GM23338 (cell line): ENCODE measurements at regions not wholly inside any gene's neighbourhood (a gene's known extent, or its start where the extent isn't known, plus 50 kb on each side); places are given as distances from the start of the nearest gene placed in this dataset.

ENCODE experiments used
- ATAC-seq: fragments of 200-7000 bp; cut with Tn5 transposase; 3 replicates; pipeline ENCODE4 v1.9.1; 2020
- DNase-seq: peaks from one replicate; pipeline ENCODE4 v3.0.0-alpha.2; 2015; ENCODE audit warnings: low spot score
- H2AFZ ChIP-seq: fragments of 200-600 bp; sonication (generic); 2 replicates; pipeline ENCODE4 v1.8.0; 2016; ENCODE audit warnings: antibody characterized with exemption, mild to moderate bottlenecking, moderate library complexity
- H3F3A ChIP-seq: fragments of 200-600 bp; sonication (generic); replicated peaks from 2 replicates; pipeline ENCODE4 v1.8.0; 2017; ENCODE audit warnings: antibody characterized with exemption, mixed run types, low read depth
- H3K27ac ChIP-seq: fragments of 200-600 bp; sonication (generic); 2 replicates; pipeline ENCODE4 v1.6.1; 2016; ENCODE audit warnings: low read depth
- H3K27me3 ChIP-seq: fragments of 200-600 bp; sonication (generic); 2 replicates; pipeline ENCODE4 v1.8.0; 2016; ENCODE audit warnings: mild to moderate bottlenecking, mixed run types, moderate library complexity; ENCODE audit not compliant: insufficient read depth
- H3K36me3 ChIP-seq: fragments of 200-600 bp; sonication (generic); 2 replicates; pipeline ENCODE4 v1.8.0; 2016; ENCODE audit warnings: mild to moderate bottlenecking; ENCODE audit not compliant: insufficient read depth
- H3K4me1 ChIP-seq: fragments of 200-600 bp; sonication (generic); 2 replicates; pipeline ENCODE4 v1.8.0; 2016; ENCODE audit warnings: mild to moderate bottlenecking, moderate library complexity; ENCODE audit not compliant: insufficient read depth
- H3K4me2 ChIP-seq: fragments of 200-600 bp; sonication (generic); 2 replicates; pipeline ENCODE4 v1.7.1; 2017; ENCODE audit warnings: mixed run types
- H3K4me3 ChIP-seq: fragments of 200-600 bp; sonication (generic); 2 replicates; pipeline ENCODE4 v1.6.1; 2016; ENCODE audit warnings: mixed run types
- H3K79me2 ChIP-seq: fragments of 200-600 bp; sonication (generic); replicated peaks from 2 replicates; pipeline ENCODE4 v1.8.0; 2017; ENCODE audit warnings: mild to moderate bottlenecking; ENCODE audit not compliant: insufficient read depth
- H3K9me2 ChIP-seq: fragments of 200-600 bp; sonication (generic); 2 replicates; pipeline ENCODE4 v1.8.0; 2017; ENCODE audit not compliant: insufficient read depth
- H4K20me1 ChIP-seq: fragments of 200-600 bp; sonication (generic); replicated peaks from 2 replicates; pipeline ENCODE4 v1.8.0; 2017; ENCODE audit warnings: mild to moderate bottlenecking; ENCODE audit not compliant: insufficient read depth
- H3K27ac Mint-ChIP-seq: 2 replicates; pipeline ENCODE4 v1.8.0; 2020; ENCODE audit warnings: inconsistent platforms, mild to moderate bottlenecking, moderate library complexity, mixed read lengths
- H3K27me3 Mint-ChIP-seq: 3 replicates; pipeline ENCODE4 v1.8.0; 2022; ENCODE audit warnings: low read depth, mild to moderate bottlenecking, moderate library complexity, mixed read lengths, inconsistent platforms; ENCODE audit not compliant: insufficient read depth, poor library complexity
- H3K36me3 Mint-ChIP-seq: 3 replicates; pipeline ENCODE4 v1.8.0; 2021; ENCODE audit warnings: low read depth, mild to moderate bottlenecking, inconsistent platforms, moderate library complexity, mixed read lengths
- H3K4me1 Mint-ChIP-seq: 3 replicates; pipeline ENCODE4 v1.8.0; 2020; ENCODE audit warnings: mild to moderate bottlenecking, inconsistent platforms, mixed read lengths
- H3K4me3 Mint-ChIP-seq: 3 replicates; pipeline ENCODE4 v1.8.0; 2021; ENCODE audit warnings: moderate library complexity, mild to moderate bottlenecking, inconsistent platforms, mixed read lengths
- H3K9me3 Mint-ChIP-seq: 3 replicates; pipeline ENCODE4 v1.8.0; 2020; ENCODE audit warnings: moderate library complexity, mild to moderate bottlenecking, inconsistent platforms, mixed read lengths
- JUNB ChIP-seq: IDR thresholded peaks from one replicate; pipeline ENCODE4 v1.6.1; 2016; ENCODE audit warnings: antibody characterized with exemption; ENCODE audit not compliant: unreplicated experiment
- POLR2AphosphoS5 ChIP-seq: IDR thresholded peaks from 2 replicates; pipeline ENCODE4 v1.6.1; 2016; ENCODE audit warnings: antibody characterized with exemption, low read depth
- STAT1 ChIP-seq: IDR thresholded peaks from one replicate; pipeline ENCODE4 v1.6.1; 2016; ENCODE audit warnings: antibody characterized with exemption; ENCODE audit not compliant: unreplicated experiment
- ZNF114 ChIP-seq: fragments of 250-450 bp; sonication (Bioruptor Pico); IDR thresholded peaks from 2 replicates; pipeline ENCODE4 v1.5.0; 2020; ENCODE audit warnings: mild to moderate bottlenecking, moderate library complexity
- TF ChIP-seq, protein P1 (sequence below): fragments of 250-450 bp; sonication (Bioruptor Pico); IDR thresholded peaks from 2 replicates; pipeline ENCODE4 v1.5.0; 2020; ENCODE audit warnings: mild to moderate bottlenecking, moderate library complexity
- TF ChIP-seq, protein P2 (sequence below): IDR thresholded peaks from 2 replicates; pipeline ENCODE4 v1.6.1; 2016; ENCODE audit warnings: antibody characterized with exemption

DNA sequence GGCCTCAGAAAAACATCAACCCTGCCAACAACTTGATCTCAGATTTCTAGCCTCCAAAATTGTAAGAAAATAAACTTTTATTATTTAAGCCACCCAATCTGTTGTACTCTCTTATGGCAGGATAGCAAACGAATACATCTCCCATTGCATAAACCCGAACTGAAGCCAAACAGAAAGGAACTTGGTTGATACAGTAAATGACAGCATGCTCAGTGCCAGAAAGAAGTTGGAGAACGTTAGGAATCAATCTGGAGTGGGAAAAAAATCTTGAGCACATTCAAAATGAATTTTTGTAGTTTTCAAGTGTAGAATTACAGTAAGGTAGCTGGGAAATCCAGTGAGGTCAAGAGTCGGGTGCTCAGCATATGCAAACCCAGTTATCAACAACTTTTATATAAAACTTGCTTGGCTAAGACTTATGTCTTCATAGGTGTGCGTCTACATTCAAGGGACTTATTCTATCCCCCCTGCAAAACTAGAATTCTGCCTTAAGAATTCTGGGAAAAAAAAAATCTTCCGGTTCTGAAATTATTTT, 157.5 kb upstream of the ANKRD50 start:
- DNase-seq (no peak), ATAC-seq (no peak)
- H3K9me3 Mint-ChIP-seq, result no peaks in the 10 kb centered on the region
- no peaks in the 10 kb centered on the region for H3K79me2 ChIP-seq
- H4K20me1 ChIP-seq, result no peaks in the 10 kb centered on the region
- H3F3A ChIP-seq, result no peaks in the 10 kb centered on the region
- TF ChIP-seq ZNF114 (CRISPR knock-in tag), result no peak
- no peak for TF ChIP-seq JUNB
- TF ChIP-seq, protein P1, sequence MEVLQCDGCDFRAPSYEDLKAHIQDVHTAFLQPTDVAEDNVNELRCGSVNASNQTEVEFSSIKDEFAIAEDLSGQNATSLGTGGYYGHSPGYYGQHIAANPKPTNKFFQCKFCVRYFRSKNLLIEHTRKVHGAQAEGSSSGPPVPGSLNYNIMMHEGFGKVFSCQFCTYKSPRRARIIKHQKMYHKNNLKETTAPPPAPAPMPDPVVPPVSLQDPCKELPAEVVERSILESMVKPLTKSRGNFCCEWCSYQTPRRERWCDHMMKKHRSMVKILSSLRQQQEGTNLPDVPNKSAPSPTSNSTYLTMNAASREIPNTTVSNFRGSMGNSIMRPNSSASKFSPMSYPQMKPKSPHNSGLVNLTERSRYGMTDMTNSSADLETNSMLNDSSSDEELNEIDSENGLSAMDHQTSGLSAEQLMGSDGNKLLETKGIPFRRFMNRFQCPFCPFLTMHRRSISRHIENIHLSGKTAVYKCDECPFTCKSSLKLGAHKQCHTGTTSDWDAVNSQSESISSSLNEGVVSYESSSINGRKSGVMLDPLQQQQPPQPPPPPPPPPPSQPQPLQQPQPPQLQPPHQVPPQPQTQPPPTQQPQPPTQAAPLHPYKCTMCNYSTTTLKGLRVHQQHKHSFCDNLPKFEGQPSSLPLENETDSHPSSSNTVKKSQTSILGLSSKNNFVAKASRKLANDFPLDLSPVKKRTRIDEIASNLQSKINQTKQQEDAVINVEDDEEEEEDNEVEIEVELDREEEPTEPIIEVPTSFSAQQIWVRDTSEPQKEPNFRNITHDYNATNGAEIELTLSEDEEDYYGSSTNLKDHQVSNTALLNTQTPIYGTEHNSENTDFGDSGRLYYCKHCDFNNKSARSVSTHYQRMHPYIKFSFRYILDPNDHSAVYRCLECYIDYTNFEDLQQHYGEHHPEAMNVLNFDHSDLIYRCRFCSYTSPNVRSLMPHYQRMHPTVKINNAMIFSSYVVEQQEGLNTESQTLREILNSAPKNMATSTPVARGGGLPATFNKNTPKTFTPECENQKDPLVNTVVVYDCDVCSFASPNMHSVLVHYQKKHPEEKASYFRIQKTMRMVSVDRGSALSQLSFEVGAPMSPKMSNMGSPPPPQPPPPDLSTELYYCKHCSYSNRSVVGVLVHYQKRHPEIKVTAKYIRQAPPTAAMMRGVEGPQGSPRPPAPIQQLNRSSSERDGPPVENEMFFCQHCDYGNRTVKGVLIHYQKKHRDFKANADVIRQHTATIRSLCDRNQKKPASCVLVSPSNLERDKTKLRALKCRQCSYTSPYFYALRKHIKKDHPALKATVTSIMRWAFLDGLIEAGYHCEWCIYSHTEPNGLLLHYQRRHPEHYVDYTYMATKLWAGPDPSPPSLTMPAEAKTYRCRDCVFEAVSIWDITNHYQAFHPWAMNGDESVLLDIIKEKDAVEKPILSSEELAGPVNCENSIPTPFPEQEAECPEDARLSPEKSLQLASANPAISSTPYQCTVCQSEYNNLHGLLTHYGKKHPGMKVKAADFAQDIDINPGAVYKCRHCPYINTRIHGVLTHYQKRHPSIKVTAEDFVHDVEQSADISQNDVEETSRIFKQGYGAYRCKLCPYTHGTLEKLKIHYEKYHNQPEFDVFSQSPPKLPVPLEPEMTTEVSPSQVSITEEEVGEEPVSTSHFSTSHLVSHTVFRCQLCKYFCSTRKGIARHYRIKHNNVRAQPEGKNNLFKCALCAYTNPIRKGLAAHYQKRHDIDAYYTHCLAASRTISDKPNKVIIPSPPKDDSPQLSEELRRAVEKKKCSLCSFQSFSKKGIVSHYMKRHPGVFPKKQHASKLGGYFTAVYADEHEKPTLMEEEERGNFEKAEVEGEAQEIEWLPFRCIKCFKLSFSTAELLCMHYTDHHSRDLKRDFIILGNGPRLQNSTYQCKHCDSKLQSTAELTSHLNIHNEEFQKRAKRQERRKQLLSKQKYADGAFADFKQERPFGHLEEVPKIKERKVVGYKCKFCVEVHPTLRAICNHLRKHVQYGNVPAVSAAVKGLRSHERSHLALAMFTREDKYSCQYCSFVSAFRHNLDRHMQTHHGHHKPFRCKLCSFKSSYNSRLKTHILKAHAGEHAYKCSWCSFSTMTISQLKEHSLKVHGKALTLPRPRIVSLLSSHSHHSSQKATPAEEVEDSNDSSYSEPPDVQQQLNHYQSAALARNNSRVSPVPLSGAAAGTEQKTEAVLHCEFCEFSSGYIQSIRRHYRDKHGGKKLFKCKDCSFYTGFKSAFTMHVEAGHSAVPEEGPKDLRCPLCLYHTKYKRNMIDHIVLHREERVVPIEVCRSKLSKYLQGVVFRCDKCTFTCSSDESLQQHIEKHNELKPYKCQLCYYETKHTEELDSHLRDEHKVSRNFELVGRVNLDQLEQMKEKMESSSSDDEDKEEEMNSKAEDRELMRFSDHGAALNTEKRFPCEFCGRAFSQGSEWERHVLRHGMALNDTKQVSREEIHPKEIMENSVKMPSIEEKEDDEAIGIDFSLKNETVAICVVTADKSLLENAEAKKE, result no peak
- H3K36me3 ChIP-seq, result no peaks in the 10 kb centered on the region
- no peaks in the 10 kb centered on the region; the same call in 1 of the 2 replicates for H3K9me2 ChIP-seq
- no peak overlapping the region for H3K4me3 Mint-ChIP-seq
- peaks cover 20% of the 10 kb centered on the region for H3K4me1 ChIP-seq
- no peak overlapping the region for H2AFZ ChIP-seq
- peaks cover 24% of the 10 kb centered on the region for H3K4me1 Mint-ChIP-seq
- no peak overlapping the region for H3K4me3 ChIP-seq
- H3K36me3 Mint-ChIP-seq, result no peaks in the 10 kb centered on the region; the same call in 2 of the 3 replicates
- H3K27me3 Mint-ChIP-seq, result peaks cover 2% of the 10 kb centered on the region
- H3K27ac ChIP-seq, result no peak overlapping the region
- H3K27me3 ChIP-seq, result no peaks in the 10 kb centered on the region
- H3K27ac Mint-ChIP-seq, result no peak overlapping the region
- no peak overlapping the region for H3K4me2 ChIP-seq

- H3K4me2 ChIP-seq, result no peak overlapping the region
- Mint-ChIP-seq H3K4me3 (no peak overlapping the region), H3K36me3 (no peaks in the 10 kb centered on the region; the same call in 2 of the 3 replicates), H3K4me1 (peaks cover 13% of the 10 kb centered on the region), H3K27me3 (peaks cover 2% of the 10 kb centered on the region), H3K9me3 (no peaks in the 10 kb centered on the region; the same call in 2 of the 3 replicates), H3K27ac (no peak overlapping the region)
- H2AFZ ChIP-seq, result no peak overlapping the region
- H3K4me1 ChIP-seq, result peaks cover 12% of the 10 kb centered on the region
- H3F3A ChIP-seq, result no peaks in the 10 kb centered on the region
- no peaks in the 10 kb centered on the region for H4K20me1 ChIP-seq
- H3K27me3 ChIP-seq, result no peaks in the 10 kb centered on the region
- no peaks in the 10 kb centered on the region; the same call in 1 of the 2 replicates for H3K9me2 ChIP-seq
- no peaks in the 10 kb centered on the region for H3K79me2 ChIP-seq
- no peak overlapping the region for H3K4me3 ChIP-seq
- DNase-seq (no peak), ATAC-seq (no peak)
- no peaks in the 10 kb centered on the region for H3K36me3 ChIP-seq
- H3K27ac ChIP-seq, result no peak overlapping the region
- TF ChIP-seq POLR2AphosphoS5, result no peak
- TF ChIP-seq STAT1, result no peak
- TF ChIP-seq, protein P2, sequence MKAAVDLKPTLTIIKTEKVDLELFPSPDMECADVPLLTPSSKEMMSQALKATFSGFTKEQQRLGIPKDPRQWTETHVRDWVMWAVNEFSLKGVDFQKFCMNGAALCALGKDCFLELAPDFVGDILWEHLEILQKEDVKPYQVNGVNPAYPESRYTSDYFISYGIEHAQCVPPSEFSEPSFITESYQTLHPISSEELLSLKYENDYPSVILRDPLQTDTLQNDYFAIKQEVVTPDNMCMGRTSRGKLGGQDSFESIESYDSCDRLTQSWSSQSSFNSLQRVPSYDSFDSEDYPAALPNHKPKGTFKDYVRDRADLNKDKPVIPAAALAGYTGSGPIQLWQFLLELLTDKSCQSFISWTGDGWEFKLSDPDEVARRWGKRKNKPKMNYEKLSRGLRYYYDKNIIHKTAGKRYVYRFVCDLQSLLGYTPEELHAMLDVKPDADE, result no peak
These were observed 156.0 kb upstream of the ANKRD50 start for GRCh38 chr4:124868495-124868894.
